Lower lobe of right lung (tissue), 2 donors: ENCODE measurements at regions not wholly inside any gene's neighbourhood (a gene's known extent, or its start where the extent isn't known, plus 50 kb on each side); places are given as distances from the start of the nearest gene placed in this dataset.

ENCODE experiments used
- ATAC-seq, 2 donors: fragments of 200-7000 bp; cut with Tn5 transposase; one replicate each; pipeline ENCODE4 v1.9.1; 2020 to 2022; ENCODE audit warnings: mild to moderate bottlenecking in 2 of 2, moderate library complexity in 2 of 2
- DNase-seq: peaks from one replicate; pipeline ENCODE4 v3.0.0-alpha.2; 2020
- H3K27ac ChIP-seq: fragments of 200-600 bp; one replicate; pipeline ENCODE4 v1.8.0; 2022
- H3K27me3 ChIP-seq: fragments of 200-600 bp; one replicate; pipeline ENCODE4 v1.8.0; 2022; ENCODE audit warnings: low read depth
- H3K36me3 ChIP-seq: fragments of 200-600 bp; one replicate; pipeline ENCODE4 v1.8.0; 2022; ENCODE audit warnings: mild to moderate bottlenecking
- H3K4me1 ChIP-seq: fragments of 200-600 bp; one replicate; pipeline ENCODE4 v1.8.0; 2022
- H3K4me3 ChIP-seq: fragments of 200-600 bp; one replicate; pipeline ENCODE4 v1.8.0; 2022; ENCODE audit warnings: mild to moderate bottlenecking
- H3K9me3 ChIP-seq: fragments of 200-600 bp; one replicate; pipeline ENCODE4 v1.8.0; 2022
- CTCF ChIP-seq: fragments of 200-600 bp; IDR thresholded peaks from one replicate; pipeline ENCODE4 v1.8.0; 2022; ENCODE audit warnings: antibody characterized with exemption, mild to moderate bottlenecking
- intact Hi-C: fragments of 100-400 bp; cut with DNase I; formaldehyde crosslinking; loops from one replicate; pipeline ENCODE4 v1.11.0; 2022
- donor health status: DM: no; HTN: yes; CAD: no; lungs with severe emphysema.

GRCh38 chr20:21812379-21812778, 106.9 kb downstream of the PAX1 start:
- ATAC-seq: peak in 1 of 2 donors; percentile 23
- intact Hi-C loops: no loop called here
- no peak for TF ChIP-seq CTCF

GRCh38 chr20:21809961-21810523, 104.6 kb downstream of the PAX1 start:
- H3K4me1 ChIP-seq: no peaks in the 10 kb centered on the region
- no peak for DNase-seq

More at GRCh38 chr20:21812379-21812778, 106.9 kb downstream of the PAX1 start:
- DNase-seq: no peak
- Histone ChIP-seq H3K36me3 (no peaks in the 10 kb centered on the region), H3K9me3 (no peaks in the 10 kb centered on the region), H3K4me1 (no peaks in the 10 kb centered on the region), H3K4me3 (no peak overlapping the region), H3K27ac (no peak overlapping the region), H3K27me3 (no peaks in the 10 kb centered on the region)

GRCh38 chr20:21808863-21809664, 103.6 kb downstream of the PAX1 start:
- H3K36me3 ChIP-seq: no peaks in the 10 kb centered on the region
- no peaks in the 10 kb centered on the region for H3K4me1 ChIP-seq
- no peaks in the 10 kb centered on the region for H3K9me3 ChIP-seq
- H3K27ac ChIP-seq: no peak overlapping the region
- DNase-seq: peak; percentile 70
- TF ChIP-seq CTCF: peak; percentile 75
- no peaks in the 10 kb centered on the region for H3K27me3 ChIP-seq
- intact Hi-C loops: no loop called here
- no peak overlapping the region for H3K4me3 ChIP-seq
- ATAC-seq: peak; percentile 42 to 49

More at GRCh38 chr20:21809961-21810523, 104.6 kb downstream of the PAX1 start:
- no peak overlapping the region for H3K27ac ChIP-seq
- ATAC-seq: no peak
- H3K27me3 ChIP-seq: no peaks in the 10 kb centered on the region
- no peak for TF ChIP-seq CTCF
- intact Hi-C loops: no loop called here
- no peaks in the 10 kb centered on the region for H3K36me3 ChIP-seq
- H3K4me3 ChIP-seq: no peak overlapping the region
- H3K9me3 ChIP-seq: no peaks in the 10 kb centered on the region

GRCh38 chr20:21808139-21808538, 102.7 kb downstream of the PAX1 start:
- H3K27ac ChIP-seq: no peak overlapping the region
- H3K36me3 ChIP-seq: no peaks in the 10 kb centered on the region
- no peaks in the 10 kb centered on the region for H3K4me1 ChIP-seq
- no peaks in the 10 kb centered on the region for H3K9me3 ChIP-seq
- H3K27me3 ChIP-seq: no peaks in the 10 kb centered on the region
- no peak for DNase-seq
- no peak overlapping the region for H3K4me3 ChIP-seq
- no peak for TF ChIP-seq CTCF
- no peak for ATAC-seq
- intact Hi-C loops: no loop called here

- H3K9me3 ChIP-seq: no peaks in the 10 kb centered on the region
- H3K27ac ChIP-seq: no peak overlapping the region
- no peak for TF ChIP-seq CTCF
- intact Hi-C loops: no loop called here
- no peaks in the 10 kb centered on the region for H3K36me3 ChIP-seq
- ATAC-seq (no peak), DNase-seq (no peak)
- no peaks in the 10 kb centered on the region for H3K4me1 ChIP-seq
- no peaks in the 10 kb centered on the region for H3K27me3 ChIP-seq
- no peak overlapping the region for H3K4me3 ChIP-seq
These were observed 99.3 kb downstream of the PAX1 start for GRCh38 chr20:21804802-21805201.
